ENCODE measurements at regions not wholly inside any gene's neighbourhood (a gene's known extent, or its start where the extent isn't known, plus 50 kb on each side); places are given as distances from the start of the nearest gene placed in this dataset.

DNA sequence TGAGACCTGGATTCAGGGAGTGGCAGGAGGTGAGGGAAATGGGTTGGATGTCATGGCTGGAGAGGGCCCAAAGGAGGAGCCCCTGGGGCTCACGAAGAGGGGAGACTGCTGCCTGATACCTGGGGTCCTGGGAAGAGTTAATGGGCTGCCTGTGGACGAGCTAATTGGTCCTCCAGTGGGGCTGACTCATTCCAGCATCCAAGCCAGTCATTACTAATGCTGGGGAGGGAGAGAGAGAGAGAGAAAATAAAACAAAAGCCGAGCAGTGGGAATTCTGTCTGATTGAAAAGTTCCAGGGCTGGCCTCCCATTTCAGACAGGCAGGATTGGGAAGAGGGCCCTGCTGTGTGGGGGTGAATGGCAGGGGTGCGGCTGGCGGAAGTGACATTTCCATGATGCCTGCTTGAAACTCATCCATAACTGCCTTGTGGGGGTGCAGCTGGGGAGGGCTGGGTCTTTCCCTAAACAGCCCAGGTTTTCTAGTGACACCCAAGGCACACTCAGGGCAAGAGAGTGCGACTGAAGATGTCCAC, 297.8 kb downstream of the RPS24 start:
- TF ChIP-seq CTCF (conservative IDR thresholded peaks at IDR 0.05; ENCODE audit: low read length) (no peak), EZH2phosphoT487 (IDR thresholded peaks at IDR 0.05; ENCODE audit: borderline replicate concordance, low read depth, low read length) (no peak)

Measured in OCI-LY7 (cell line).